Osteocyte (in vitro differentiated cells): ENCODE measurements at regions not wholly inside any gene's neighbourhood (a gene's known extent, or its start where the extent isn't known, plus 50 kb on each side); places are given as distances from the start of the nearest gene placed in this dataset.
A peak's percentile ranks its signal among the peaks of the same experiment; 100 is the strongest.

Experiments used
- DNase-seq: peaks from one replicate; pipeline ENCODE4 v3.0.0; 2021; ENCODE audit warnings: mixed read lengths; ENCODE audit not compliant: unreplicated experiment; ENCODE audit errors: extremely low spot score
- H3K27ac Mint-ChIP-seq: one replicate; pipeline ENCODE4 v1.8.0; 2021; ENCODE audit warnings: mild to moderate bottlenecking, mixed read lengths; ENCODE audit not compliant: unreplicated experiment
- H3K27me3 Mint-ChIP-seq: one replicate; pipeline ENCODE4 v1.8.0; 2021; ENCODE audit warnings: mixed read lengths; ENCODE audit not compliant: unreplicated experiment
- H3K36me3 Mint-ChIP-seq: one replicate; pipeline ENCODE4 v1.8.0; 2021; ENCODE audit warnings: mixed read lengths; ENCODE audit not compliant: unreplicated experiment
- H3K4me1 Mint-ChIP-seq: one replicate; pipeline ENCODE4 v1.8.0; 2021; ENCODE audit warnings: mixed read lengths; ENCODE audit not compliant: unreplicated experiment
- H3K4me3 Mint-ChIP-seq: one replicate; pipeline ENCODE4 v1.8.0; 2021; ENCODE audit warnings: mild to moderate bottlenecking, moderate library complexity, mixed read lengths; ENCODE audit not compliant: unreplicated experiment
- H3K9me3 Mint-ChIP-seq: one replicate; pipeline ENCODE4 v1.8.0; 2021; ENCODE audit warnings: mixed read lengths; ENCODE audit not compliant: unreplicated experiment
- TF ChIP-seq, protein P1 (sequence below): fragments of 200-600 bp; sonication (generic); IDR thresholded peaks from 2 replicates; pipeline ENCODE4 v1.5.0; 2021; ENCODE audit warnings: antibody characterized with exemption, mild to moderate bottlenecking, moderate library complexity

- TF ChIP-seq, protein P1, sequence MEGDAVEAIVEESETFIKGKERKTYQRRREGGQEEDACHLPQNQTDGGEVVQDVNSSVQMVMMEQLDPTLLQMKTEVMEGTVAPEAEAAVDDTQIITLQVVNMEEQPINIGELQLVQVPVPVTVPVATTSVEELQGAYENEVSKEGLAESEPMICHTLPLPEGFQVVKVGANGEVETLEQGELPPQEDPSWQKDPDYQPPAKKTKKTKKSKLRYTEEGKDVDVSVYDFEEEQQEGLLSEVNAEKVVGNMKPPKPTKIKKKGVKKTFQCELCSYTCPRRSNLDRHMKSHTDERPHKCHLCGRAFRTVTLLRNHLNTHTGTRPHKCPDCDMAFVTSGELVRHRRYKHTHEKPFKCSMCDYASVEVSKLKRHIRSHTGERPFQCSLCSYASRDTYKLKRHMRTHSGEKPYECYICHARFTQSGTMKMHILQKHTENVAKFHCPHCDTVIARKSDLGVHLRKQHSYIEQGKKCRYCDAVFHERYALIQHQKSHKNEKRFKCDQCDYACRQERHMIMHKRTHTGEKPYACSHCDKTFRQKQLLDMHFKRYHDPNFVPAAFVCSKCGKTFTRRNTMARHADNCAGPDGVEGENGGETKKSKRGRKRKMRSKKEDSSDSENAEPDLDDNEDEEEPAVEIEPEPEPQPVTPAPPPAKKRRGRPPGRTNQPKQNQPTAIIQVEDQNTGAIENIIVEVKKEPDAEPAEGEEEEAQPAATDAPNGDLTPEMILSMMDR: no peak
- H3K4me1 Mint-ChIP-seq: no peaks in the 10 kb centered on the region
Measured at GRCh38 chrX:115892056-115892708, 278.4 kb upstream of the AGTR2 start.

DNA sequence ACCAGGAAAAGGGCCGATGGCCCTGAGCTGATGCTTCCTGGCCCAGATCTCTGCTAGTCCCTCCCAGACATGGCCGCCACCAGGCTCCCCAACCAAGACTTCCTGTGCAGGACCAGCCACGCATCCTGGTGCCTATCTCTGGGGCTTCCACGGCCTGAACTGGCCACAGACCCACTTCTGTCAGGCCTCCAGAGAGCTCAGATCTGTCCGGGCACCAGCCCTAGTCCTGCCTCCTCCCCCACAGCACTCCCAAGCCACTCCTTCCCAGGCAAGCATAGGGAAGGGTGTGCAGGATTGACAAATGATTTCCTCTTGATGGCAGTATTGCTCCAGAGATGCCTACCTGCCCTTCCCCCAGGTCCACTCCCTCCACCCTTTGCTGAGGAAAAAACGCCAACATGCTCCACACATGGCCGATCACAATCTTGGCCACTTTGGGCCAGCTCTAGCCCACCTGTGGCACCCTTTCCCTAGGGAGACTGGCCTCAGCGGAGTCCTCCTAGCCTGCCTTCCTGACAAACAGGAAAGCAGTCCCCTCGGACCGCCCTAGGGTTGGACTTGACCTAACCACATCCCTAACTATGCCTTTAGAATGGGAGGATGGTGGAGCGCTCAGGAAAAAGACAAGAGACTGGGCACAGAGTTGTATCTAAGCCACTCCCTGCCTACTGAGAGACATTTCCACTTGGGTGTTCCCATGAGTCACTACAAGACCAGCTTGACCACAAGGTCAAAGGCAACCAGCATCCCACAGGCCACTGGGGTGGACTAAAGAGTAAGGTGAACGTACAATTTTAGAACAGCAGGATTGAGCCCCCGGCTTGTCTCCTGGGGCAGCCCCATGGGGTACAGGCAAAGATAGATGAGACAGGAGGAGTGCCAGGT lies 277.5 kb upstream of the AGTR2 start:
- peak; percentile 74 for DNase-seq
- H3K27me3 Mint-ChIP-seq: no peaks in the 10 kb centered on the region
- H3K27ac Mint-ChIP-seq: no peak overlapping the region
- no peaks in the 10 kb centered on the region for H3K4me1 Mint-ChIP-seq
- no peak overlapping the region for H3K4me3 Mint-ChIP-seq
- H3K36me3 Mint-ChIP-seq: peaks cover 4% of the 10 kb centered on the region
- peaks cover 36% of the 10 kb centered on the region for H3K9me3 Mint-ChIP-seq
- TF ChIP-seq, protein P1: no peak

More at GRCh38 chrX:115892056-115892708, 278.4 kb upstream of the AGTR2 start:
- H3K27me3 Mint-ChIP-seq: no peaks in the 10 kb centered on the region
- no peak overlapping the region for H3K27ac Mint-ChIP-seq
- H3K9me3 Mint-ChIP-seq: peaks cover 29% of the 10 kb centered on the region
- H3K36me3 Mint-ChIP-seq: peaks cover 4% of the 10 kb centered on the region
- peak; percentile 81 for DNase-seq
- no peak overlapping the region for H3K4me3 Mint-ChIP-seq

DNA sequence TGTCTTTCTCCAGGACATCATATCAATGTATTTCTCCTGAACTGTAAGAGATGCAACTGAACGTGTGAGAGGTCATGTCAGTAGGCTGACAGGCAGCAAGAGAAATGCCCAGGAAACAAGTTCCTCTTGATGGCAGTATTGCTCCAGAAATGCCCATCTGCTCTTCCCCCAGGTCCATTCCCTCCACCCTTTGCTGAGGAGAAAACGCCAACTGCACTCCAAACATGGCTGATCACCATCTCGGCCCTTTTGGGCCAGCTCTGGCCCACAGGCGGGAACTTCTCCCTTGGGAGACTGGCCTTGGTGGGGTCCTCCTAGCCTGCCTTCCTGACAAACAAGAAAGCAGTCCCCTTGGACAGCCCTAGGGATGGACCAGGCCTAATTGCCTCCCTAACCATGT lies 276.5 kb upstream of the AGTR2 start:
- no peaks in the 10 kb centered on the region for H3K27me3 Mint-ChIP-seq
- H3K27ac Mint-ChIP-seq: no peak overlapping the region
- DNase-seq: peak; percentile 66
- peaks cover 40% of the 10 kb centered on the region for H3K9me3 Mint-ChIP-seq
- no peaks in the 10 kb centered on the region for H3K4me1 Mint-ChIP-seq
- TF ChIP-seq, protein P1: no peak
- peaks cover 4% of the 10 kb centered on the region for H3K36me3 Mint-ChIP-seq
- H3K4me3 Mint-ChIP-seq: no peak overlapping the region

DNA sequence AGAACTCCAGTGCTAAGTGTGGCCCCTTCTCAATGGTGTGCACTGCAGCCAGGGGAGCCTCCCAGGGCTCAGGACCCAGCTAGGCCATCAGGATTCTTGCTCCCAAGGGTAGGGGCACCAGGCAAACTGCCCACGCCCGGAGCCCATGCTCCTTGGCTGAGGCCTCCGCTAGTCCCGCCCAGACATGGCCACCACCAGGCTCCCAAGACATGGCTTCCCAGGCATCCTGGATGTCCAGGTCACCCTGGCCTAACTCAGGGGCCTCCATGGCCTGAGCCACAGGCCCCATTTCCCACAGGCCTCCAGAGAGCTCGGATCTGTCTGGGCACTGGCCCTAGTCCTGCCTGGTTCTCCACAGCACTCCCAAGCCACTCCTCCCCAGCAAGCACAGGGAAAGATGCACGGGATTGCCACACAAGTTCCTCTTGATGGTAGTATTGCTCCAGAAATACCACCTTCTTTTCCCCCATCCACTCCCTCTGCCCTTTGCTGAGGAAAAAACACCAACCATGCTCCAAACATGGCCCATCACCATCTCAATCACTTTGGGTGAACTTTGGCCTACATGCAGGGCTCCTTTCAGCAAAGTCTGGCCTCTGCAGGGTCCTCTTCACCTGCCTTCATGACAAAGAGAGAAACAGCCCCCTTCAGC lies 274.7 kb upstream of the AGTR2 start:
- Mint-ChIP-seq H3K4me1 (no peaks in the 10 kb centered on the region), H3K27me3 (no peaks in the 10 kb centered on the region), H3K27ac (no peak overlapping the region), H3K36me3 (no peaks in the 10 kb centered on the region), H3K9me3 (peaks cover 37% of the 10 kb centered on the region), H3K4me3 (no peak overlapping the region)
- TF ChIP-seq, protein P1: no peak
- DNase-seq: peak; percentile 83

GRCh38 chrX:115896362-115896761 lies 274.2 kb upstream of the AGTR2 start:
- Mint-ChIP-seq H3K9me3 (peaks cover 31% of the 10 kb centered on the region), H3K27me3 (no peaks in the 10 kb centered on the region), H3K4me1 (no peaks in the 10 kb centered on the region), H3K36me3 (no peaks in the 10 kb centered on the region), H3K27ac (no peak overlapping the region), H3K4me3 (no peak overlapping the region)
- peak; percentile 70 for DNase-seq
- TF ChIP-seq, protein P1: no peak
